ENCODE measurements at regions not wholly inside any gene's neighbourhood (a gene's known extent, or its start where the extent isn't known, plus 50 kb on each side); places are given as distances from the start of the nearest gene placed in this dataset.
A peak's percentile ranks its signal among the peaks of the same experiment; 100 is the strongest.

DNA sequence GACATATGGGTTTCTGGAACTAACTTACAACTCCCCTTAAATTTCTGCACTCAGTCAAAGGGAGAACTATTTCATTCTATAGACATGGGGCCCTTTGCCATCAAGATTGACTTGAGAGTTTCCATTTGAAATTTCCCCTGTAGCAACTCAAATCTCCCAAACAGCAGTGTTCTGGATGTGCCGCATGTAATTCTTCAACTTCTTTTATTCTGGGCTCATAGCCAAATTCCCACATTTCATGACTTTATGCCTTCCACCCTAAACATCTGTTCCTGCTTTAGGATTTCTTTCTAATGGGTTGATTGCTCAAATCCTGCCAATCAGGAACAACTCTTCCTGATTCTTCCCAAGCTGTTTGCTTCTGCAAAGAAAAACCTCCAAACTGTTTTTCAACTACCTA lies 336.0 kb downstream of the TBC1D4 start:
- no peak overlapping the region for H3K4me3 Mint-ChIP-seq
- POLR2A ChIA-PET = no interaction called here
- DNase-seq = no peak
- H3K4me1 Mint-ChIP-seq = no peaks in the 10 kb centered on the region
- H3K9me3 Mint-ChIP-seq = peaks cover 0 to 5% (median 0%) of the 10 kb centered on the region in 9 donors
- H3K27ac Mint-ChIP-seq = no peak overlapping the region
- ATAC-seq = no peak
- H3K27me3 Mint-ChIP-seq = peaks cover 8 to 34% (median 13%) of the 10 kb centered on the region in 5 donors
- H3K36me3 Mint-ChIP-seq = no peaks in the 10 kb centered on the region

DNA sequence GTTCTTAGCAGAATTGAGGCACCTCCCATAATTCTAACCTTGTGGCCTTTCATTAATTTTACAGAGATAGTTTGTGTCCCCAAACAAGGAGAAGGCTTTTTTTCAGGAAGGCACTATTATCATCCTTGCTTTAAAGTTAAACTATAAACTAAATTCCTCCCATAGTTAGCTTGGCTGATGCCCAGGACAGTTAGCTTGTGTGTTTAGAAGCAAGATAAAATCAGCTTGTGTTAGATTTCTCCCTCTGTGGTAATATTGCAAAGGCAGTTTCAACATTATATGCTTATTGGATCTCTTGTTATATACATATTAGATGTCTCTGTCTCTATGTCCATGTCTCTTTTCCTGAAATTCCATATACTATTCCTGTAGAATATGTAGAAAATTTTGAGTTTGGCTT lies 342.7 kb downstream of the TBC1D4 start:
- H3K4me1 Mint-ChIP-seq = no peaks in the 10 kb centered on the region
- DNase-seq = no peak
- peaks cover 8 to 38% (median 19%) of the 10 kb centered on the region in 9 donors for H3K9me3 Mint-ChIP-seq
- POLR2A ChIA-PET = no interaction called here
- no peak overlapping the region for H3K27ac Mint-ChIP-seq
- peaks cover 0 to 18% (median 0%) of the 10 kb centered on the region in 3 donors for H3K36me3 Mint-ChIP-seq
- peaks cover 0 to 18% (median 5%) of the 10 kb centered on the region in 5 donors for H3K27me3 Mint-ChIP-seq
- ATAC-seq = no peak
- no peak overlapping the region for H3K4me3 Mint-ChIP-seq

GRCh38 chr13:75137911-75138571 lies 343.9 kb downstream of the TBC1D4 start:
- H3K9me3 Mint-ChIP-seq = peaks cover 8 to 38% (median 22%) of the 10 kb centered on the region in 9 donors
- POLR2A ChIA-PET = no interaction called here
- no peak for ATAC-seq
- DNase-seq = no peak
- peaks cover 0 to 18% (median 0%) of the 10 kb centered on the region in 3 donors for H3K36me3 Mint-ChIP-seq
- no peak overlapping the region for H3K27ac Mint-ChIP-seq
- no peak overlapping the region for H3K4me3 Mint-ChIP-seq
- H3K27me3 Mint-ChIP-seq = peaks cover 2 to 24% (median 5%) of the 10 kb centered on the region in 5 donors
- H3K4me1 Mint-ChIP-seq = no peaks in the 10 kb centered on the region

DNA sequence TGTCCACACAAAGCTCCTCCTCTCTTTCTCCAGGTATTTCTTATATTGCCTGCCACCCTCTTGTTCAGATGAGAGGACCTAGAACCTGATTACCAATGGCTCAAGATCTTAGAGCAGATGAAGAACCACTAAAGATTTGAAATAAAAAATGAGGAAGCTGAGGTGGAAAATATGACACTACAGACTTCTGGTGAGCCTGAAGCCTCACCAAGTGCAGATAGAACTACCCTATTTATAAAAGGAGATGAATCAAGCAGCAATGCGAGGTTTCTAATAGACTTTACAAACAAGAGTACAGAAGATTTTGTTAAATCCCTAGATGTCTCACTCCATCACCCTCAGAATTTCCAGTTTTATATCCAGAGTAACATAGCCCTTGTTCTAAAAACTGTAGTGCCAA lies 345.8 kb downstream of the TBC1D4 start:
- H3K4me1 Mint-ChIP-seq = no peaks in the 10 kb centered on the region

GRCh38 chr13:75135325-75135825 lies 346.6 kb downstream of the TBC1D4 start:
- H3K4me1 Mint-ChIP-seq = no peaks in the 10 kb centered on the region
- H3K27ac Mint-ChIP-seq = peak overlapping the region in 1 of 10 donors; percentile 6
- DNase-seq = no peak
- ATAC-seq = no peak
- H3K4me3 Mint-ChIP-seq = no peak overlapping the region
- peaks cover 2 to 21% (median 4%) of the 10 kb centered on the region in 5 donors for H3K27me3 Mint-ChIP-seq
- H3K9me3 Mint-ChIP-seq = peaks cover 8 to 38% (median 22%) of the 10 kb centered on the region in 9 donors
- POLR2A ChIA-PET = no interaction called here
- H3K36me3 Mint-ChIP-seq = peaks cover 0 to 18% (median 0%) of the 10 kb centered on the region in 3 donors

More for the DNA sequence above, 345.8 kb downstream of the TBC1D4 start:
- H3K4me3 Mint-ChIP-seq = no peak overlapping the region
- ATAC-seq = no peak
- peak overlapping the region in 1 of 10 donors; percentile 74 for H3K27ac Mint-ChIP-seq
- H3K27me3 Mint-ChIP-seq = peaks cover 2 to 21% (median 4%) of the 10 kb centered on the region in 5 donors
- POLR2A ChIA-PET = no interaction called here
- H3K36me3 Mint-ChIP-seq = peaks cover 0 to 18% (median 0%) of the 10 kb centered on the region in 3 donors
- H3K9me3 Mint-ChIP-seq = peaks cover 8 to 38% (median 22%) of the 10 kb centered on the region in 9 donors
- DNase-seq = no peak

DNA sequence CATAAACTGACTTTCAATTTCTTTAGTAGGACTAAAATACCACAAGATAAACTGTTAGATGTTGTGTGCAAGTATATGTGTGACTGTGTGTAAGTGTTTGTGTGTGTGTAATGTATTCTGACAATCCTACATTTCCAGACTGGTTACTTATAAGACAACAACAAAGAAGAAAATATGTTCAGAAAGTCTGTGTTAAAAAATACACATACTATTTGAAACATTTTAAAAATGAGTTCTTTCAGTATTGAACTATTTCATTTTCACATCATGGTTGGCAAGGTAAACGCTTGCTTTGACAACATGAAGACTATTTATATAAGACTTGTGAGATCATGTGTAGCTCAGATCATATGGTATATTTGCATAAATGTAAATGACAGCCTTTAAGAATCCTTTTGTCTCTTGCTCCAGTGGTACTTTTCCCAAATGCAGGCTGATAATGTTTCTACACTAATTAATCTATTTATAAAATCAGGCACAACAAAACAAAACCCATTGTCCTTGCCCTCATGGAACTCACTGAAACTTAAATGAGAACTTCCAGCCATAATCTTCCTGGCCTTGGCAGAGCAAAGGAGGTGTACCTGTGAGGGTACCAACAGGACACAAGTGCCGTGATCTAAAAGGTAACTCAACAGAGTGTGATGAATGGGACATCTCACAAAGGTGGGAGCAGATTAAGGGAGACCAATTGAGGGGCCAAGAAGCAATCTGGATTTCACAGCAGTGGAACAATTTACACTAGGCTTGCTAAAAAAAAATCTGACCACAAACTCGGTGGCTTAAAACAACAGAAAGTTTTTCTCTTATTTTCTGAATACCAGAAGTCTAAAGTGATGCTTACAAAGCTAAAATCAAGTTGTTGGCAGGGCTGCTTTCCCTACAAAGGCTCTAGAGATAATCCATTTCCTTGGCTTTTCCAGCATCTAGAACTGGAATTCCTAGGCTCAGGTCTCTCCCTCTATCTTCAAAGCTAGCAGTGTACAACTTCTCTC lies 349.0 kb downstream of the TBC1D4 start:
- Mint-ChIP-seq H3K4me1 (no peaks in the 10 kb centered on the region), H3K4me3 (no peak overlapping the region), H3K9me3 (peaks cover 2 to 22% (median 11%) of the 10 kb centered on the region in 9 donors), H3K27ac (no peak overlapping the region), H3K27me3 (peaks cover 0 to 13% (median 2%) of the 10 kb centered on the region in 5 donors), H3K36me3 (peaks cover 0 to 7% (median 0%) of the 10 kb centered on the region in 3 donors)
- ATAC-seq (no peak), DNase-seq (no peak)
- POLR2A ChIA-PET = no interaction called here

DNA sequence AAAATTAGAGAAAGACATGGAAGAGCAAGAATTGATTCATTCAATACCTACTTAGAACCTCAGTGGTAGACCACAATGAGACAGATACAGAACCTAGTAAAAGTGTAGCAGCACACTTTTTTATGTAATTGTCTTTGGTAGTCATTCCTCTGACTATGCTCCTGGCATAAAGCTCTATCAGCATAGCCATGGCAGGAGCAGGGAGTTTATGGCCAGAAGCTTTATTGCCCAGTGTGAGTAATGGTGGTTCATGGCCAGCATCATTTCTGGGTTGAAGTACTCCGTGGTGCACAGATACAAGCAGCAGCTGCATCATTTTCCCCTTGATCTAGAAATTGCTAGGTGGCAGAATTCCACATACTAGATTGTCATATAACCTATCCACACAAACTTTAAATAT lies 352.6 kb downstream of the TBC1D4 start:
- no peak for ATAC-seq
- Mint-ChIP-seq H3K27me3 (peaks cover 0 to 6% (median 2%) of the 10 kb centered on the region in 5 donors), H3K4me1 (no peaks in the 10 kb centered on the region), H3K9me3 (peaks cover 0 to 4% (median 0%) of the 10 kb centered on the region in 9 donors), H3K27ac (no peak overlapping the region), H3K4me3 (no peak overlapping the region), H3K36me3 (no peaks in the 10 kb centered on the region)
- POLR2A ChIA-PET = no interaction called here
- no peak for DNase-seq

GRCh38 chr13:75124415-75124814 lies 357.6 kb downstream of the TBC1D4 start:
- Mint-ChIP-seq H3K4me3 (no peak overlapping the region), H3K4me1 (no peaks in the 10 kb centered on the region), H3K36me3 (no peaks in the 10 kb centered on the region), H3K27ac (no peak overlapping the region), H3K27me3 (peaks cover 5 to 12% (median 8%) of the 10 kb centered on the region in 5 donors), H3K9me3 (no peaks in the 10 kb centered on the region)
- no peak for ATAC-seq
- no peak for DNase-seq
- POLR2A ChIA-PET = no interaction called here

DNA sequence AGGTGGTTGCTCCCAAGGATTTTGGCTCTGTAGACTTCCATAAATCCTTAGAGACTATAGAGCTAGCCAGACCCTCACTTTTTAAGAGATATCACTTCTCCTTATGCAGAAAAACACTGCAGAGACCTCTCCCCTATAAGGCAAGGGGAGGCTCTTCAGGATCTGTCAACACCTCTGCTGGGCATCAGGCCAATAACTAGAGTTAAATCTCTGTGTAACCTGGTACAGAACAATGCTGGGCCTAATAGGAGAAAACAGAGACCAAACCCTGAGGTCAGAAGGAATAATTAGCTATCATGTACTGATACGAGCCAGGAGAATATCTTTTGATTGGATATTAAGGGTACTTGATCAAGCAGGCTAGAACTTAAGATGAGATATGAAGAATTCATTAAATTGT lies 358.5 kb downstream of the TBC1D4 start:
- peaks cover 5 to 12% (median 8%) of the 10 kb centered on the region in 5 donors for H3K27me3 Mint-ChIP-seq
- no peak overlapping the region for H3K27ac Mint-ChIP-seq
- POLR2A ChIA-PET = interaction anchor here (0.7 kb wide), 1 partner anchor 1020 kb away, joined by 3 read pairs; no protein-coding TSS in a partner anchor
- ATAC-seq = no peak
- H3K4me3 Mint-ChIP-seq = no peak overlapping the region
- H3K9me3 Mint-ChIP-seq = no peaks in the 10 kb centered on the region
- DNase-seq = no peak
- no peaks in the 10 kb centered on the region for H3K4me1 Mint-ChIP-seq
- H3K36me3 Mint-ChIP-seq = no peaks in the 10 kb centered on the region

GRCh38 chr13:75120085-75120484 lies 361.9 kb downstream of the TBC1D4 start:
- Mint-ChIP-seq H3K36me3 (no peaks in the 10 kb centered on the region), H3K27me3 (peaks cover 5 to 12% (median 8%) of the 10 kb centered on the region in 5 donors), H3K27ac (no peak overlapping the region), H3K4me3 (no peak overlapping the region), H3K9me3 (no peaks in the 10 kb centered on the region), H3K4me1 (no peaks in the 10 kb centered on the region)
- POLR2A ChIA-PET = no interaction called here
- DNase-seq (no peak), ATAC-seq (no peak)

GRCh38 chr13:75115171-75115570 lies 366.8 kb downstream of the TBC1D4 start:
- no peak overlapping the region for H3K27ac Mint-ChIP-seq
- ATAC-seq = no peak
- POLR2A ChIA-PET = no interaction called here
- peaks cover 0 to 24% (median 4%) of the 10 kb centered on the region in 9 donors for H3K9me3 Mint-ChIP-seq
- H3K27me3 Mint-ChIP-seq = peaks cover 0 to 7% (median 2%) of the 10 kb centered on the region in 5 donors
- no peaks in the 10 kb centered on the region for H3K4me1 Mint-ChIP-seq
- no peak for DNase-seq
- H3K4me3 Mint-ChIP-seq = no peak overlapping the region
- H3K36me3 Mint-ChIP-seq = no peaks in the 10 kb centered on the region

DNA sequence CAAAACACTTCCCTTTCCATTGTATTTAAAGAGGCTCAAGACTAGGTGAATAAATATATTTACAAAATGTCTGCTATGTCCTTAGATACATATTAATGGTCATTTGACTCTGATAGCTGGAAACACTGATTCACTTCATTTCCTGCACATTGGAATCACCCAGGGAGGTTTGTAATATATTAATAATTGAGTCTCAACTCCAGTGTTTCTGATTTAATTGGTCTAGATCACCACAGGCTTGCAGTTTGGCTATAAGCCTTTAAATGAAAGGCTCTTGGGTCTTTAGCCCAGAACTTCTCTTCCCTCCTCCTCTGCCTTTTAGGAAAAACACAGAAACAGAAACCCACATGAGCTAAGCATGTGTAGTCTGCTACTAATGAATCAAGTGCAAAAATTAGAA lies 378.0 kb downstream of the TBC1D4 start:
- peaks cover 3 to 39% (median 21%) of the 10 kb centered on the region in 5 donors for H3K27me3 Mint-ChIP-seq
- peaks cover 0 to 17% (median 2%) of the 10 kb centered on the region in 9 donors for H3K9me3 Mint-ChIP-seq
- no peaks in the 10 kb centered on the region for H3K36me3 Mint-ChIP-seq
- no peak overlapping the region for H3K27ac Mint-ChIP-seq
- DNase-seq (no peak), ATAC-seq (no peak)
- H3K4me3 Mint-ChIP-seq = no peak overlapping the region
- POLR2A ChIA-PET = no interaction called here
- H3K4me1 Mint-ChIP-seq = peaks cover 0 to 2% (median 0%) of the 10 kb centered on the region in 4 donors
